Activated CD4-positive, alpha-beta T cell treated with anti-CD3 and anti-CD28 coated beads for 4 hours (primary cell): ENCODE measurements at regions not wholly inside any gene's neighbourhood (a gene's known extent, or its start where the extent isn't known, plus 50 kb on each side); places are given as distances from the start of the nearest gene placed in this dataset.

Source experiments
- DNase-seq, 2 donors: peaks; one replicate each; pipeline ENCODE4 v3.0.0-alpha.2; 2020

- DNase-seq: no peak
Observed at GRCh38 chr15:88312941-88313579, 56.5 kb upstream of the NTRK3 start.

GRCh38 chr15:88309363-88309762, 52.8 kb upstream of the NTRK3 start:
- DNase-seq: no peak

- DNase-seq: no peak
Observed at GRCh38 chr15:88307344-88307743, 50.8 kb upstream of the NTRK3 start.
